ENCODE measurements at regions not wholly inside any gene's neighbourhood (a gene's known extent, or its start where the extent isn't known, plus 50 kb on each side); places are given as distances from the start of the nearest gene placed in this dataset.

DNA sequence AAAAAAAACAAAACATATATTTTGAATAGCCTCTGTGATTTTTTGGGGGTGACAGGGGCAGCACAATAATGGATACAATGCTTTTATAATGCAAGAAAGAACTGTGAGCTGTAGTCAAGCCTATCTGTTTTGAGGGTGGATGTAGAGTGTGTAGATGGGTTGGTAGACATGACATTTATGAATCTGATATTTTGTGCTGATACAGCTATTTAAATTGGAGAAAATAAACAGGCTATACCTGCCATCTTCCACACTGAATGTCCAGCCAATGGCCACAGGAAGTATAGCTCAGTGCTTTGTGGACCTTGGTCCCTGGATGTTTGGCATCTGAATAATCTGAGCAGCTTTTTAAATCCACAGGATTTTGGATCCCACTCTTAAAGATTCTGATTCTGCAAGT is 175.0 kb downstream of the NEDD1 start:
- Histone ChIP-seq H3K36me3 (no peaks in the 10 kb centered on the region), H3K9me3 (replicated peaks) (no peaks in the 10 kb centered on the region)

GRCh38 chr12:97093187-97093683 is 186.2 kb downstream of the NEDD1 start:
- TF ChIP-seq, protein P1, sequence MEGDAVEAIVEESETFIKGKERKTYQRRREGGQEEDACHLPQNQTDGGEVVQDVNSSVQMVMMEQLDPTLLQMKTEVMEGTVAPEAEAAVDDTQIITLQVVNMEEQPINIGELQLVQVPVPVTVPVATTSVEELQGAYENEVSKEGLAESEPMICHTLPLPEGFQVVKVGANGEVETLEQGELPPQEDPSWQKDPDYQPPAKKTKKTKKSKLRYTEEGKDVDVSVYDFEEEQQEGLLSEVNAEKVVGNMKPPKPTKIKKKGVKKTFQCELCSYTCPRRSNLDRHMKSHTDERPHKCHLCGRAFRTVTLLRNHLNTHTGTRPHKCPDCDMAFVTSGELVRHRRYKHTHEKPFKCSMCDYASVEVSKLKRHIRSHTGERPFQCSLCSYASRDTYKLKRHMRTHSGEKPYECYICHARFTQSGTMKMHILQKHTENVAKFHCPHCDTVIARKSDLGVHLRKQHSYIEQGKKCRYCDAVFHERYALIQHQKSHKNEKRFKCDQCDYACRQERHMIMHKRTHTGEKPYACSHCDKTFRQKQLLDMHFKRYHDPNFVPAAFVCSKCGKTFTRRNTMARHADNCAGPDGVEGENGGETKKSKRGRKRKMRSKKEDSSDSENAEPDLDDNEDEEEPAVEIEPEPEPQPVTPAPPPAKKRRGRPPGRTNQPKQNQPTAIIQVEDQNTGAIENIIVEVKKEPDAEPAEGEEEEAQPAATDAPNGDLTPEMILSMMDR (IDR thresholded peaks at IDR 0.05; ENCODE audit: borderline replicate concordance) = no peak
- no peaks in the 10 kb centered on the region for H3K36me3 ChIP-seq
- H3K4me3 ChIP-seq = no peak overlapping the region
- no peaks in the 10 kb centered on the region for H3K27me3 ChIP-seq (ENCODE audit: low read depth)
- no peak for DNase-seq
- H3K9me3 ChIP-seq (replicated peaks) = no peaks in the 10 kb centered on the region
- intact Hi-C loops (cut with micrococcal nuclease) = no loop called here
- H3K27ac ChIP-seq (replicated peaks) = no peak overlapping the region
- no peaks in the 10 kb centered on the region for H3K4me1 ChIP-seq

More for the DNA sequence above, 175.0 kb downstream of the NEDD1 start:
- TF ChIP-seq, protein P1 (IDR thresholded peaks at IDR 0.05; ENCODE audit: borderline replicate concordance) = no peak
- Histone ChIP-seq H3K27ac (replicated peaks) (no peak overlapping the region), H3K4me3 (no peak overlapping the region), H3K27me3 (ENCODE audit: low read depth) (no peaks in the 10 kb centered on the region), H3K4me1 (no peaks in the 10 kb centered on the region)
- intact Hi-C loops (cut with micrococcal nuclease) = no loop called here
- DNase-seq = no peak

DNA sequence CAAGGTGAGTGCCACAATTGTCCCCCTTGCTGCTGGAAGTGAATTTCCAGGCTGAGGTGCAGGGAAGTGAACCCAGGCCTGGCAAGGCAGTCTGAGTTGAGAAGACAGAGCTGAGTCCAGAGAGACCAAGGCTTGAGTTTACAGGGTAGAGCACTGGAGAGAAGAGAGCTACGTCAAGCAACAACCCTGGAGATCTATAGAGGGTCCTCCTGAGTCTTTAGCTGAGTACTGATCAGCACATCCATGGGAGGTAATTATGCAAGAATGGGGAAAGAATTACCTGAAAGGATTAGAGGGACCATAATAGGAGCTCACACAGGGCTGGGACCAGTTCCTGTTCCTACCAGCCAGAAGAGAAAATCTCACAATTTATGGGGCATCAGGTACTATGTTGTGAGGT is 190.7 kb downstream of the NEDD1 start:
- H3K36me3 ChIP-seq = no peaks in the 10 kb centered on the region
- intact Hi-C loops (cut with micrococcal nuclease) = no loop called here
- no peaks in the 10 kb centered on the region for H3K4me1 ChIP-seq
- TF ChIP-seq, protein P1 (IDR thresholded peaks at IDR 0.05; ENCODE audit: borderline replicate concordance) = no peak
- H3K4me3 ChIP-seq = no peak overlapping the region
- no peak overlapping the region for H3K27ac ChIP-seq (replicated peaks)
- no peaks in the 10 kb centered on the region for H3K27me3 ChIP-seq (ENCODE audit: low read depth)
- DNase-seq = no peak
- H3K9me3 ChIP-seq (replicated peaks) = peaks cover 22% of the 10 kb centered on the region

DNA sequence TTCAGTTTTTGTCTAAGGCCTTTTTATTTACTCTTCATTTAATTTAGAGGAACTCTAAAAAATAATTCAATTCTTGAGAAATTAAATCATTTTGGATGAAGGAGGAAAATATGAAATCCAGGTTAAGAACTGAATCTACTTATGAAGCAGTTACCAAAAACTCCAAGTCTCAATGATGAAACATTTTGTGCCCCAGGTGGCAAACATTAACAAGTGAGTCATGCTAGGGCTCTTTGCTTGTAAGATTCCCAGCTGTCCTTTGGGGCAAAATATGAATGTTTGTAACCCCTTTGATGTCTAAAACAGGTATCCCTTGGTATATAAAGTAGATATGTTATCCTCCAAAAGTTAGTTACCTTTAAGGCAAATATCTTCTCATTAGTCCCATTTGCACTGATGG is 202.4 kb downstream of the NEDD1 start:
- H3K27me3 ChIP-seq (ENCODE audit: low read depth) = peaks cover 4% of the 10 kb centered on the region
- TF ChIP-seq, protein P1 (IDR thresholded peaks at IDR 0.05; ENCODE audit: borderline replicate concordance) = no peak
- intact Hi-C loops (cut with micrococcal nuclease) = no loop called here
- H3K4me1 ChIP-seq = no peaks in the 10 kb centered on the region
- DNase-seq = no peak
- H3K27ac ChIP-seq (replicated peaks) = no peak overlapping the region
- no peaks in the 10 kb centered on the region for H3K36me3 ChIP-seq
- no peak overlapping the region for H3K4me3 ChIP-seq
- peaks cover 8% of the 10 kb centered on the region for H3K9me3 ChIP-seq (replicated peaks)

GRCh38 chr12:97112136-97112535 is 205.1 kb downstream of the NEDD1 start:
- intact Hi-C loops (cut with micrococcal nuclease) = no loop called here
- peaks cover 4% of the 10 kb centered on the region for H3K27me3 ChIP-seq (ENCODE audit: low read depth)
- no peak for DNase-seq
- H3K4me1 ChIP-seq = no peaks in the 10 kb centered on the region
- no peaks in the 10 kb centered on the region for H3K36me3 ChIP-seq
- no peak overlapping the region for H3K4me3 ChIP-seq
- TF ChIP-seq, protein P1 (IDR thresholded peaks at IDR 0.05; ENCODE audit: borderline replicate concordance) = no peak
- no peak overlapping the region for H3K27ac ChIP-seq (replicated peaks)
- no peaks in the 10 kb centered on the region for H3K9me3 ChIP-seq (replicated peaks)
